HuH-7 (cell line): ENCODE measurements at regions not wholly inside any gene's neighbourhood (a gene's known extent, or its start where the extent isn't known, plus 50 kb on each side); places are given as distances from the start of the nearest gene placed in this dataset.

Experiments used
- DNase-seq: peaks from one replicate; pipeline ENCODE4 v3.0.0; 2011; ENCODE audit warnings: low spot score

DNA sequence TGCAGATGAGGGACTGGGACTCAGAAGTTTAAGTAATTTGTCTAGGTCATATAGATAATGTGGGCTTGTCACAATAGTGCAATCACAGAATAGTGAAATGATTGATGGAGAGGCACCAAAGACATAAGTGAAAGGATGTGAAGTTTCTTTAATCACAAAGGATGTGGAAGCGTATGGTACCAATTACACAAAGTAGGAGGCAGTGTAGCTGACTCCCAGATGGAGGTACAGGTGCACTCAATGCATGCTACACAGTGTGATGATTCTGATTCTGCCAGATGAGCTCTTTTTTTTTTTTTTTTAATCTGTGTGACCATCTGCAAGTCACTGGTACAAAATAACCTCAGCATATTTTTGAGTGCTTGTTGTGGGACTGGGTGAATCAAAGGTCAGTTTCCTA, 411.3 kb downstream of the SPRY1 start:
- no peak for DNase-seq

DNA sequence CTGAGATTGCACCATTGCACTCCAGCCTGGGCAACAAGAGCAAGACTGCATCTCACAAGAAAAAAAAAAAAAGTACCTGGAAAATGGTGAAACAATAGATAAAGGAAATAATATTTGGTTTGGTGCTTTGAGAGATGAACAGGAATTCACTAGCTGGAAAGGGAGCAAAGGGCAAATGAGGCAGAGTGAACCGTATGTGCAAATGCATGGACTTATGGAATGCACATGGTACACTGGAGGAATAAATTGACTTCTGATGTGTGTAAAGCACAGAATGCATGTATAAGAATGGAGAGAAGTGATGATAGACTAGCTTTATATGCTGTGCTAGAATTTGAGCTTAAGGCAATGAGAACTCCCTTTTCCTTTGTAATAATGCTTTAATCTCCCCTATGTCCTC, 413.3 kb downstream of the SPRY1 start:
- no peak for DNase-seq

GRCh38 chr4:123812066-123812390, 415.4 kb downstream of the SPRY1 start:
- no peak for DNase-seq

GRCh38 chr4:123813901-123814300, 417.3 kb downstream of the SPRY1 start:
- no peak for DNase-seq

DNA sequence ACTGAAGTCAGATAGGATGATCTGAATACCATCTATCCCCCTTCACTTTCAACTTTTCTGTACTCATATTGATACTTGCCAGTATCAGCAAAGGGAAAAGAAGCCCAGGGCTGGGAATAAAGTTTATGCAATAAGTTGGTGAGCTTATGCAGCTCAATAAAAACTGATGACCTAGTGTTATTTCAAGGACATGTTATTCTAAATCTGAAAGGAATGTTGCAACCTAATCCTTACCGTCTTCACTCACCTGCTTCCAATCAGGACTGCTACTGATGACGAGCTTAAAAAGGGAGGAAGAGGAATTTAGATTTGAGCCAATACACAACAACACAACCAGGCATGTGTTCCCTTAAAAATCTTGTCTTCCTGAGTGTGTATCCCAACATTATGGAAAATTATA, 419.9 kb downstream of the SPRY1 start:
- no peak for DNase-seq

GRCh38 chr4:123817025-123817688, 420.6 kb downstream of the SPRY1 start:
- no peak for DNase-seq

DNA sequence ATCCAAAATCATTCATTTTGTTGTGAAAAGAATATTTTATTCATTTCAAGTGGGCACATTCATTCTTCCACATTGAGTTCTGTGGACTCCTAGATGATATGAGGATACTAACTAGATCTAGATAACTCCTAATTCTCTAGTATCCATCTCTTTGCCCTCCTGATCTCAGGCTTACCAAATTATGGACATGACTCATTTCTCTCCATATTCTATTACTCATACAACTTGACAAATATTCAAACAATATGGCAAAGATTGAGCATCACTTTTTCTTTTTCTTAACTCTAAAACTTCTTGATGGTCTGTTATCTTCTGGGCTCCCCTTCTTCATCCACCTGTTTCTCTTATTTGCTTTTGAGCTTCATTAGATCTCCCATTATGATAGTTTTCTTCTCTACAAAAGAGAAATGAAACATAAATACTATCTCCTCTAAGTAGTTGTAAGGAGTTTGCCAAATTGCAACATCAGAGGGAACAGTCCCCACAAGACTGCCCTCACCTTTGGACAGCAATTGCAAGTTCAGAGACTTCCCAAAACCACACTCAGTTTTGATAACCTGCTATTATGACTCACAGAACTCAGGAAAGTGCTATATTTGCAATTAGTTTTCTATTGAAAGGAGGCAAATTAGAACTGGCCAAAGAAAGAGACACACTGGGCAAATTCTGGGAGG, 422.9 kb downstream of the SPRY1 start:
- no peak for DNase-seq

GRCh38 chr4:123821861-123822260, 425.3 kb downstream of the SPRY1 start:
- DNase-seq: peak; percentile 6

DNA sequence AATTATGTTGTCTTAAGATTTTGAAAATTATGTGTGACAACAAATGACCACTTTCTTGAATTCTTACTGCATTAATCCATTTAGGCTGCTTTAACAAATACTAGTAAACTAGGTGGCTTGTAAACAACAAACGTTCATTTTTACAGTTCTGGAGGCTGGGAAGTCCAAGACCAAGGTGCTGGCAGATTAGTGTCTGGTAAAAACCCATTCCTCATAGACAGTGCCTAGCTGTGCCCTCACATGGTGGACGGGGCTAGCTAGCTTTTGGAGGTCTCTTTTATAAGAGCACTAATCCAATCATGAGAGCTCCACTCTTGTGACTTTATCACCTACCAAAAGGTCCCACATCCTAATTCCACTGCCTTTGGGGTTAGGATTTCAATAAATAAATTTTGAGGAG, 425.8 kb downstream of the SPRY1 start:
- no peak for DNase-seq

DNA sequence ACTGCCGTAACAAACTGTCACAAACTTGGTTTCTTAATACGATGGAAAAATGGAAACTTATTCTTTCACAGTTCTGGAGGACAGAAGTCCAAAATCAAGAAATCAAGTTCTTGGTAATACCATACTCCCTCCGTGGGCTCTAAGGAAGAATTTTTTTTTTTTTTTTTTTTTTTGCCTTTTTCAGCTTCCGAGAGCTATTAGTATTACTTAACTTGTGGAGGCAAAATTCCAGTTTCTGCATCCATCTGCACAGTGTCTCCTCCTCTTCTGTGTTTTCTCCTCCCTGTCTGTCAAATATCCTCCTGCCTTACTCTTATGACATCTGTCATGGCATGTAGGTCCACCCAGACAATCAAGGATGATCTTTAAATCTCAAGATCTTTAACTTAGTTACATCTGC, 426.6 kb downstream of the SPRY1 start:
- DNase-seq: no peak

- no peak for DNase-seq
These were observed 427.9 kb downstream of the SPRY1 start for GRCh38 chr4:123824524-123824923.

DNA sequence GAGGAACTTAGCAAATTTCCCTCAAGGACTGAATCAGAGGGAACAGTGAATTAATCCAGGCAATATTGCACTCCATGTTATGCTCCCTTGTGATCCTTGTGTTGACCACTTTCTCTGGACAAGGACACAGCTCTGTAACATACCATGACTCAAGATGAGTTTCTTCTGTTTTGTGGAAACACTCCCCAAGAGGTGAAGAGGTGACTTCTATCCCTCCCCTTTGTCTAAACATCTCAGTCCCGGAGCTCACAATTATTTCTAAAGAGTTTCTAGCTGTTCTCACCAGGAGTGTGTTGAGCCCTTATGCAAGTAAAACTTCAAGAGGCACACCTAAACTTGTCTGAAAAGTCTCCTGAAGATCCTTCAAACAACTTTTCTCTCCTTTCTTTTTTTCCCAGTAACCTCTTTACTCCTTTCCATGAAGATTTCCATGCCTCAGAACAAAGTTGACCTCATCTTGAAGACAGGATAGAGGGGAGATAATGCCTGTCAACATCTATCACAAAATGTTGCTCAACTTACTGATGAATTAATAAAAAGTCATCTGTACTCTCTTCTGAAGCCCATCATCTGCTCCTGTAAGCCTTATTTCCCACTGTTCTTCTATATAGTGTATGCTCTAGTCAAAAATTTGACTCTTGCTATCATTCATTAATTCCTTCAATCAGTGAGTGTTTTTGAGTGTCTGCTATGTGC, 429.1 kb downstream of the SPRY1 start:
- DNase-seq: no peak

- no peak for DNase-seq
These were observed 430.3 kb downstream of the SPRY1 start for GRCh38 chr4:123826896-123827295.

- DNase-seq: no peak
These were observed 430.9 kb downstream of the SPRY1 start for GRCh38 chr4:123827511-123827910.

DNA sequence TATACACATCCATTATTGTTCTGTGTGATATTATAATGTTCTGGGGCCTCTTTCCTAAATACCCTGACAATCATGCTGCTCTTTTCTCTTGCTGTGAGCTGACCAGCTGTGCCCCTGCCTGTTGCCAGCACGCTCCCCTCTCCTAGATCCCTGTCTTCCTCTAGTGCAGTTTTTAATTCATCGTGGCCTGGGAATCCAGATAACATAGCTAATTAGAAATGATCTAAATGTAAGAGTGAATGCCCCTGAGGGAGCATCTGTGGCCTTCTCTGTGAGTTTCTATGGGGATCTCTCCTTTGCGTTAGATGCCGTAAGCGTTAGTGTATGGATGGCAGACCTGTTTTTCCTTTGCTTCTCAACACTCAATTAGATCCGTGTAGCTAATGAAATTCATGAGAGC, 434.3 kb downstream of the SPRY1 start:
- DNase-seq: no peak

- no peak for DNase-seq
These were observed 435.8 kb downstream of the SPRY1 start for GRCh38 chr4:123832173-123833026.

DNA sequence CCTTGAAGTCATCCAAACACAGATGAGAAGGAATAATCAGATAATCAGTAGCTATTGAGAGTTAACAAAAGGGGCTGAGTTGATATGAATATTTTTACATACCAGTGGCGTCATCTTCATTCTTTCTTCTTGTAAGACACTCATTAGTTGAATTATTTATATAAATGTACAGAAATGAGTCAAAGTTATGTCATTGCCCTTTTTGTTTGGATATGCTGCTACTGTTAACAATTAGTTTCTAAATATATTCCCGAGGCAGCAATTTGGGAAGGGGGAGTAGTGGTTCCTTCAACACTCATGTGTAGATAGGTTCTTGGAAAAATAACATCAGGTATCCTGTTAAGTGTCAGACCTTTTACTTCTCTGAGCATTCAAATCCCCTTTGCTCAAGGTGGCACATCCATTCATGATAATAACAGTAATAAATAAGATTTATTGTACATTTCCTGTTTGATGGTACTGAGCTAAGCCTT, 436.6 kb downstream of the SPRY1 start:
- no peak for DNase-seq

- no peak for DNase-seq
These were observed 439.4 kb downstream of the SPRY1 start for GRCh38 chr4:123835831-123836590.

DNA sequence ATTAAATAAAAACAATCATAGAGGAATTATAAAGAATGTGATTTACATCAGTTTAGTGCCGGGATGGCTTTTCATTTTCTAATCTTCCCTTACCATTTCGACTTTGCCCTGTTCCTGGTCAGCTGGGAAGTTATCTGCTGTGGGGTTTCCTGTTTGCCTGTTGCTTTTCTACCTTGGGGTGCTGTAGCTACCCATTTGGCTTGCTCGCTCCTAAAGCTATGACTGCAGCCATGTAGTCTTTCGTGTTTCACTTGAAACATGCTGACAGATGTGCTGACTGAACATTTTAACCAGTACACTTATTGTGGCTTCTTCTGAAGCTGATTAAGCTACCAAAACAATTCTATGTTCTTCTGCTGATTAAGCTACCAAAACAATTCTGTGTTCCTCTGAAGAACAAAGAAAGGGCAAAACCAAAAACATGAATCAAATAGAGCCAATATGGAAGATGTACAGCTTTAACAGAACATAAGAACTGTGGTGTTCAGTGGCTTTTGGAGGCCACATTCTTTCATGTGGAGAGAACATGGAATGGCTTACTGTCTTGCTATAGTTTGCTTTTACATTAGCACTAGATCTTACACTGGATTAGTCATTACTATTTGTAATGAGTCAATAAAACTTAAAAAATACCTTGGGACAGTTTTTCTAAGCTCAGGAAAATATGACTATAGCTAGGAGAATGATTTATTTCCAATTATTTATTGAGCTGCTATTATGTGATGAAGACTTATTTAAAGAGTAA, 440.4 kb downstream of the SPRY1 start:
- no peak for DNase-seq

DNA sequence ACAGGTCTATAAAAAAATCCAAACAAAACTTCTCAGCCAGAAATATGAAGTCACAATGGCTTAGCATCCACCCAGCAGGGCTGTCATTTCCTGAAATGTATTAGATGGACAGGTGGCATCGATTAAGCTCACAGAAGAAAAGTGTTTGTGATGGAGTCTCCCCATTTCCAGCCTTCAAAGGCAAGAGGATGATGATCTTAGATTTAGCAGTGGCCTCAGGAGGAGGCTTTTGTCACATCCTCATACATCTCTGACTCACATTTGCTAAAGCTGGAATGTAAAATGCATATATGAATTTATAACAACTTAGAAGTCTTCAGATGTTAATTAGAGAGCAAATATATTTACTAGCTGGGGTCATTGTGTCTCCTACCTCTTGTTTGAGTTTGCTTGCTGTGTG, 441.9 kb downstream of the SPRY1 start:
- no peak for DNase-seq

DNA sequence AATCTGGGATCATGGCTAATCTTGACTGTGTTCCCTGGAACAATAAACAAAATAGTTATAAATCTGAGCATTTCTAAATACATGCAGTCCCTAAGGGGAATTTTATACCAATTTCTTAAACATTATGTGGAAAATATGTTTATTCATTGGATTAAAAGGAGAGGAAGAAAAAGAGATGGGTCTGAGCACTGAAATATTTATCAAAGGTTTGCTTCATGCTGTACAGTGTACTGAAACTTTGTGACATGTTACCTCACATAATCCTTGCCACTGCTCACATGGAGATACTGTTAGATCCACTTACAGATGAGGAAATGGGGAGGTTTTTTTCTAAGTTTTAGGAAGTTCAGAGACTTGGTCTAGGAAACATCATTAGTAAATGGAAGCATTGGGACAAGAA, 443.6 kb downstream of the SPRY1 start:
- no peak for DNase-seq
